ENCODE measurements at regions not wholly inside any gene's neighbourhood (a gene's known extent, or its start where the extent isn't known, plus 50 kb on each side); places are given as distances from the start of the nearest gene placed in this dataset.

DNA sequence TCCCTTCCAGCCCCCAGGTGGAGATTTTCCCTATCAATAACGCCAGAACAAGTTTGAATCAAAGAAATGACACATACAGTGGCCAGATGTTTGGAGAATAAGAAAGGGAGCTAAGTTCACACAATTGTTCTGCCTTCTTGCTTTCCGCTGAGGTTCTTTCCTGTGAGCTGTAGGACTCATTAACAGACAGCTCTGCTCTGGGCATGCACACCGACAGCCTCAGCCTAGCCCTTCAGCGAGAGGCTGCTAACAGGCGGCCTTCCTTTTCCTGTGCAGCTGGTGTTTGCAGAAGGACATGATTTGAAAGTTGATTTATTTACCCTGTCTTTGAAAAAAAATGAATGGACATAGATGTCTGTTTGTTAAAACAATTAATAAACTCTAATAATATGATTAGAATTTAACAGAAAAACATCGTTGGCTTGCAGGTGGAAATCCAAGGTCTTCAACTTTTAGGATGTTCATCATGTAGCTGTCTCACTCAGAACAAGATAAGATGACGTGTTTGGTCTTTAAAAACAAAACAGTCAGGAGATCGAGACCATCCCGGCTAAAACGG is 183.3 kb downstream of the KDR start:
- Histone ChIP-seq H2AFZ (ENCODE audit: insufficient read depth, low read depth, low read length, poor library complexity, severe bottlenecking) (peak overlapping the region; percentile 63), H3K9ac (ENCODE audit: low read length) (peak overlapping the region; percentile 49), H3K4me1 (ENCODE audit: control insufficient read depth in 2 of 2, insufficient read depth in 2 of 2, low read length in 2 of 2) (peaks cover 25 to 30% of the 10 kb centered on the region in 2 donors), H3K36me3 (replicated peaks in 1 of 2; ENCODE audit: control extremely low read depth in 1 of 2, control insufficient read depth in 1 of 2, extremely low read depth in 1 of 2, insufficient read depth in 2 of 2, low read length in 1 of 2) (no peaks in the 10 kb centered on the region), H3K27me3 (replicated peaks in 1 of 4; ENCODE audit: control extremely low read depth in 1 of 4, control insufficient read depth in 3 of 4, insufficient read depth in 4 of 4, low read length in 3 of 4) (peaks cover 0 to under 1% (median 0%) of the 10 kb centered on the region in 4 experiments), H3K4me2 (replicated peaks; ENCODE audit: low read depth, low read length, poor library complexity, severe bottlenecking) (peak overlapping the region; percentile 70), H3K79me2 (ENCODE audit: control insufficient read depth, insufficient read depth, low read length) (no peaks in the 10 kb centered on the region), H3K27ac (ENCODE audit: low read length in 2 of 2) (peak overlapping the region; percentile 4 to 87), H4K20me1 (ENCODE audit: control insufficient read depth, insufficient read depth, low read length, poor library complexity, severe bottlenecking) (no peaks in the 10 kb centered on the region), H3K9me3 (ENCODE audit: control extremely low read depth in 1 of 3, control insufficient read depth in 2 of 3, insufficient read depth in 1 of 3, low read length in 2 of 3) (no peaks in the 10 kb centered on the region), H3K4me3 (ENCODE audit: control extremely low read depth in 1 of 5, extremely low read depth in 1 of 5, insufficient read depth in 1 of 5, low read depth in 2 of 5, low read length in 4 of 5) (peak overlapping the region in 3 of 5 experiments; percentile 10 to 43 (median 39))
- DNase-seq (peak; percentile 48), ATAC-seq (ENCODE audit: low read depth) (peak; percentile 69)
- WGBS (ENCODE audit: insufficient coverage), result 0% methylated on average over 2 of the region's 10 CpGs
- TF ChIP-seq CTCF (IDR thresholded peaks at IDR 0.05) (no peak), EZH2 (IDR thresholded peaks at IDR 0.05; ENCODE audit: borderline replicate concordance, insufficient read depth, low read depth, low read length, poor library complexity, severe bottlenecking) (no peak)
- ChIA-PET CTCF (interaction anchor here (1.0 to 1.3 kb wide), 2 partner anchors 19 to 257 kb away, joined by 3 to 5 read pairs; no protein-coding TSS in a partner anchor), POLR2A (no interaction called here)
- H3K27ac Mint-ChIP-seq, result peak overlapping the region; percentile 76
- peaks cover 5% of the 10 kb centered on the region for H3K27me3 Mint-ChIP-seq
- intact Hi-C loops (cut with micrococcal nuclease), result loop anchor here (2.0 kb wide), 1 partner anchor 253 kb away; no protein-coding TSS in a partner anchor
- H3K4me3 Mint-ChIP-seq, result peak overlapping the region; percentile 75
- H3K4me1 Mint-ChIP-seq, result peaks cover 33% of the 10 kb centered on the region
- H3K9me3 Mint-ChIP-seq (ENCODE audit: insufficient read depth), result no peaks in the 10 kb centered on the region

All from B cell (primary cell).